COLO668 (cell line): ENCODE measurements at regions not wholly inside any gene's neighbourhood (a gene's known extent, or its start where the extent isn't known, plus 50 kb on each side); places are given as distances from the start of the nearest gene placed in this dataset.
A peak's percentile ranks its signal among the peaks of the same experiment; 100 is the strongest.

Source experiments
- DNase-seq: peaks from one replicate; lab custom pipeline; 2025; ENCODE audit not compliant: unreplicated experiment; lab: John Stamatoyannopoulos, UW

GRCh38 chr2:181766129-181766528 lies 85.8 kb upstream of the NEUROD1 start:
- no peak for DNase-seq

DNA sequence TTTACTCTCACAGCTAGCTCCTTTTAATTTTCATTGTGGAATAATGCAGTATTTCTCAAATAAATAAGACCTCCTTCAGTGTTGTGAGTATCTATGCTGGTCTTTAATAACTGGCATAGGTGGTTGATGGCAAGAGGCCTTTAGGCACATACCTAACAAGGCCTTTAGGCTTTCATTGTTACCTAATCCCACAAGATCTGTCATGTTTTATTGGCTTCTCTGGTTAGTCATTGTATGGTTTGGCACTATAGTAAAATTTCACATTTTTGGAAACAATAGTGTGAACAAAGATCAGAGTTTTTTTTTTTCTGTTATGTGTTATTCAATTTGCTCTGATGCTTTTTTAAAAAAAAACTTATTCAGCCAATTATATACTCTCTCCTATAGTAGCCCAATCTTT lies 89.8 kb upstream of the NEUROD1 start:
- no peak for DNase-seq

DNA sequence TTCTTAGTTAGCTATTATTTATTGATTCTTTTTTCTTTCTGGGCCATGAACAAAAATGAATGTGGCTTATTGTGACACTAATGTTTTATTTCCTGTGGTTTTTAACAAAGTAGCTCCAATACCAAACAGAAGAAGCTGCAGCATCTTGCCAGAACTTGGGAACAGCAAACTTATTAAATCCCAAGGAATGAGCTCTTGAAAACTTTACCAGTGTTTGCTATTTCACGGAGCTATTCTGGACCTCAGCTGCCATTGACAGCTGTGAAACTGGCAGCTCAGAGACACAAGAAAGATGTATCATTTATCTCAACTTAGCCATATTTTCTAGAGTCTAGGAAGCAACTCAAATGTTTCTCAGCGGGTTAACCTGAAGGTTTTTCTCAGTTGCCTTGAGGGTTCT lies 91.0 kb upstream of the NEUROD1 start:
- no peak for DNase-seq

- no peak for DNase-seq
Observed at GRCh38 chr2:181772334-181772733, 92.0 kb upstream of the NEUROD1 start.

DNA sequence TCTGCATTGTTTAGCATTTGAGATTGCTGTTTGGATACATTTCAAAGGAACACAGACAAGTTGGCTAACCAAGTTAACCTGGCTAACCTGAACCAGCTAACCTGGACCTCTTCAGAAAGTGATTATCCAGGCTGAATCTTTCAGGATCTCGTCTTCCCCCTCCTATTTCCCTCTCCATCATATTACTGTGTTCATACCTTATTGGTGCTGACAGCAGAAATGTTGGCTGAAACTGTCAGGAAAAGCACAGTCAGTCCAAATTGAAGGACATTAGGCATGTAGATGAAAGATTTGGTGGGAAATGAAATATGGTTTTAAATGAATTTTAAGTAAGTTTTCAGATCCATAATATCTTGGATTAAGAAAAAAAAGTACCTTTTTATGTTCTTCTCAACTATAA lies 92.5 kb upstream of the NEUROD1 start:
- no peak for DNase-seq

- DNase-seq = no peak
Observed at GRCh38 chr2:181774685-181775084, 94.4 kb upstream of the NEUROD1 start.

DNA sequence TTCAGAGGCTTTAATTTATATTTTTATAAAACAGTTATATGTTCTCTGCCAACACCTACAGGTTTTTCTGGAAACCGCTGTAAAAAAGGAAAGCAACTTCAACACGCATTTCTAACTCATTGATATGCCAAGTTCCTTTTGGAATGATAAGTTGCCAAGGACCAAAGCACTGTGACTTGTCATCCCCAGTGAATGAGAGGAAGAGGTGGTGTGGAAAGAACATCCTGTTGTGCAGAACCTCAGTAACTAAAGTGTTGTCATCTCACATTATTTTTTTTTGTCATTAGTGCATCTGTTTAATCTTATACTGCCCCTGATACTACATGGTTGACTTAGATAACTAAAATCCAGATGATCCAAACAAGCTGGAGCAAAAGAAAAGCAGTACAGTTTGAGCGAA lies 96.0 kb upstream of the NEUROD1 start:
- DNase-seq = no peak

DNA sequence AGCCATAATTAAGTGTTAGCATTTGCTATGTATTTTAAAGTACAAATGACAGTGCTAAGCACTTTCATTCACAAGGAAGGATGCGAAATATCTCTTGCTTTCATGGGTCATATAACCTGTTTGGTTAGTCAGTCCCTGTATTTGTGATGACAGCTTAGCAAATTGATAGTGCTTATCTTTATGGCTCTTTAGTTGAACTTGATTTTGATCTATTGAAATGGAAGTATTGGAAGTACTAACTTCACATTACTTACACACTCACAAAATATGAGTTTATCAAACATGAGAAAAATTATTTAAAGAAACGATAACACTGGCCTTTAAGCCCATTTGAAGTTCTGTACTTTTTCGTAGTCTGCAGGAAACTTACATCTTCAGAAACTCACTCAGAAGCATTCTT lies 97.4 kb upstream of the NEUROD1 start:
- no peak for DNase-seq

DNA sequence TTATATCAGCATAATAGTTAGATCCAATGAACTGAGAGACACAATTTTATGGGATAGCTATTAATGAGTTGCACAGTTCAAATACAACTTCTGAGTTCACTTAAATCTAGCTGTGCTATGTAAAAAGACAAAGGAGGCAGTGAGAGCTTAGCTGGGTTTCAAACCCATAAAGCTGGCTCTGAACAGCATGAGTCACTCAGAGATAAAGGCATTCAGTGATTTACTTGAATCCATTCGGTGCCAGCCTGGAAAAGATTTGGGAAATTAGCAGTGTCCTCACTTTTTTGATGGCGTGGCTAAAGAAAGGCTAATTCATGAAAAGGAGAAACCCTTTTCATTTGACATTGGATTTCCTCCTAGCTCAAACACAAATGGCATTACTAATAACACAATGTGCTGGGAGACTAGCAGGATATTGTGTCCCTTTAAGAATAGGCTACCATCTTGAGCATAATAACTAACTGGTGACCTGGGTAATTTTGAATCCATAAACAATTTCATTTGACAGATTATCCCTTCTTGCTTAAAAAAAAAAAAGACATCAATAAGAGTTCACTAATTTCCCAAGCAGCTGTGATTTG lies 98.4 kb upstream of the NEUROD1 start:
- DNase-seq = no peak

DNA sequence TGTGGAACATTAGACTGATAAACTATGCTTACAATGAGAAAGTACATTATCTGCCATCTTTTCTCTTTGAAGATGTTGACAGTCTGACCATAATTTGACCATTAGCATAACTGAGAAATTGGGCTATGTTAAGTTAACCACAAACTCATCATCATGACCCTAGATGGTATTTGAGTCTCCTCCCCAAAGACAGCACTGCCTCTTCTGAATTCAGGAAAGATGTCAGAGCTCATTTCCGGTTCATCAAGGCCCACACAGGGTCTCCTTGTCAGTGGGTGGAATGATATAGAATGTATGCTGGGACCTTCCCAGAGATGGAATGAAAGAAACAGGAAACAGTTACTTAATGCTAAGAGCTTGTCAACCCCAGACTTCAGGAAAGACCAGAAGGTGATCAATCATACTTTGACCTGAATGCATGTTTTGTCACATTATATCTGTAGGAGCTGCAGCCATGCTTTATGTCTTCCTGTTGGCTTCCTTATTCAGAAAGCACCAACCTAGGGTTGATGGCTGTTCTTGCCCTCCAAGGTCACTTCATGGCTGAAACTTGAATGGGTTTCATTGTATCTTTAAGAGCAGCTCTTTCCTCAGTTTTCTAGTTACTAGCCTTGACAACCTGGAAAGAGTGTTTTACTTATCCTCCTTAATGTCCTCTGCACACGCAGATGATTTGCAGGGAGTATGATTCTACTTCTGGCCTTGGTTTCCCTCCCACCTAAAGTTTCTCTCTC lies 99.1 kb upstream of the NEUROD1 start:
- no peak for DNase-seq

DNA sequence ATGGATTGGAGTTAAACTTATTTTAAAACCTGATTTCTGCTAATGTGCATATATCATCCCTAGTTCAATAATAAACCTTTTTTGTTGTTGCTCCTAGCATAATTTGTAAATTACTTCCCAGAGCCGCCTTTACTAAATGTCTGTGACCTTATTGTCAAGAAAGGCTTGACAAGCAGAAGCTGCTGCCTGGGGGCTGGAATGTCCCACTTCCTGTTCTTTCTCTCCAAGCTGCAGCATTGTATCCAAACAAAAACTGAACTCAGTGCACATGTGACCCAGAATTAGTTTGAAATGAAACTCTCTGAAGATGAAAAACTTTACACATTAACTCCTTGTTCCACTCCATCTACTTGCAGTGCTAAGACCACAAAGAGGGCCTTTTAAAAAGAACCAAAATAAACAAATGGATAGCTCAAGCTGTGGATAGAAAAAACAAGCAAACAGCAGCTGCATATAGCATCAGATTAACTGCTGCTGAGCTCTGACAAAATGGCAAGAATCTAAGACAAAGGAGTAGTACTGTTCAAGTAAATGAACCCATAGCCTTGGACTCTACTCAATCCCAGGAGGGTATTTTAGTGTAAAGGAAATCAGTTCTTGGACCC lies 99.8 kb upstream of the NEUROD1 start:
- no peak for DNase-seq

- DNase-seq = no peak
Observed at GRCh38 chr2:181780657-181781056, 100.3 kb upstream of the NEUROD1 start.

DNA sequence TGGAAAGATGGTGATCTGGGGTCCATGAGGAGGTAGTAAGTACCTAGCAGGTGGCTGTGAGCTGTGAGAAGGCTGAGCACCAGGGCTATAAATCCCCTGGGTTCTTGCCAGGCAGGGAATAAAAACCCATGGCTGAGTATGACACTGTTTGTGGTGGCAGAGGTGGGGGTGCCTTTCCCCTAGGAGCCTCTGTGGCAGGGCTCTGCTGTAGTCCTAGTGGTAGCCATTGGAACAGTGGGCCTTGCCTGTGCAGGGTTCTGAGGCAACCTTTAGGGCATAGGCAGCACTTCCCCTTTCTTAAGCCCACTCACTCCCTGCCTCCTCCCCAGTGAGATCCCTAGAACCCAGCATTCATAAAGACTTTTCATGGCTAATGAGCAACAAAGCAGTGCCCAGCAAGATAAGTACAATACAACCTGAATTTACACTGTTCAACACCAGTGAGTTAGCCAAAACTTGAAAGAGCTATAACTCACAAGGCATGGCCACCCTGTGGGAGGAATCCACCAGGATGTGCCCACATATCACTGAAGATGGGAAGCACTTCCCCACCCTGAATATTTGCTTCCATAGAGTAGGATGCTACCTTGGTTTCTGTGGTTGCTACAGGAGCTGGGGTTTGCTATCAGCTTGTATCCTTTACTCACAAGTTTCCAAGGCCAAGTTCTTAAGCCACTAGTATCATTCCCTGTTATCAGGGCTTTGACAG lies 100.9 kb upstream of the NEUROD1 start:
- peak; percentile 18 for DNase-seq

- DNase-seq = no peak
Observed at GRCh38 chr2:181782660-181783059, 102.3 kb upstream of the NEUROD1 start.

- DNase-seq = no peak
Observed at GRCh38 chr2:181784556-181784955, 104.2 kb upstream of the NEUROD1 start.

GRCh38 chr2:181785691-181786344 lies 105.5 kb upstream of the NEUROD1 start:
- no peak for DNase-seq

DNA sequence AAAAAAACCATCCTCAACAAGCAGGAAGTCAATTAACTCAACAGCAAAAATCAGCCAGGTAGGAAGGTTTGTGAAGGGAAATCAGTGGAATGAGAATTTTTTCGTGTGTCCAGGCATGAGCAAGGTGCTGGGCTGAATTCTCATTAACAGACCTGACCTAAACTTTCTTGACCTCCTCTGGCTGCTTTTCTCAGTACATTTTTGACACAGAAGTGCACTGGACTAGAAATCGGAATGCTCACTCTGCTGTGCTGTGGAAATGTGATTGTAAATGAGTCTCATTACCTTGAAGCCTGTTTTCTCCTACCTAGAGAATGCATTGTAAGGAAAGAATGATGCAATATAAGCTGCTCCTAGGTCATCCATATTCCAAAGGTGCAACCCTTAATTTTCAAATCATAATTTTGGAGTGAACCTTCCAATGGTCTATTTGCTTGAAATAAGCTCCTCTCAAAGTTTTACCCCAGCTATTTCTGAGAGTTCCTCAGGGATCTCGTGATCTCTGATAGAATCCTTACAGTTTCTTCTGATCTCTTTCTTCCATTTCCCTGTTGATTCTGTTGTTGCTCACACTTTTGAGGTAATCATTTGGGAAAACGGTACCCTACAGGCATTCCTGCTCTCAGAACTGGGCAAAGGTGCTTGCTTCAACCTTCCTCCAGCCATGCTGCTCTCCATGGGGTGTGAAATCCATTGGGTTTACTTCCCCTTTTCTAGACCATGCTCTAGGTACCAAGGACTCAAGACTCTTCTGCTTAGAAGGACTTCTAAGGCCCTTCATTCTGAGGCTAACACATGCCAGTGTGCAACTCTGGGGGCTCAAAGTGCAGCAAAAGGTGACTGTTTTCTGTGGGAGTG lies 104.9 kb upstream of the ITPRID2 start:
- no peak for DNase-seq

DNA sequence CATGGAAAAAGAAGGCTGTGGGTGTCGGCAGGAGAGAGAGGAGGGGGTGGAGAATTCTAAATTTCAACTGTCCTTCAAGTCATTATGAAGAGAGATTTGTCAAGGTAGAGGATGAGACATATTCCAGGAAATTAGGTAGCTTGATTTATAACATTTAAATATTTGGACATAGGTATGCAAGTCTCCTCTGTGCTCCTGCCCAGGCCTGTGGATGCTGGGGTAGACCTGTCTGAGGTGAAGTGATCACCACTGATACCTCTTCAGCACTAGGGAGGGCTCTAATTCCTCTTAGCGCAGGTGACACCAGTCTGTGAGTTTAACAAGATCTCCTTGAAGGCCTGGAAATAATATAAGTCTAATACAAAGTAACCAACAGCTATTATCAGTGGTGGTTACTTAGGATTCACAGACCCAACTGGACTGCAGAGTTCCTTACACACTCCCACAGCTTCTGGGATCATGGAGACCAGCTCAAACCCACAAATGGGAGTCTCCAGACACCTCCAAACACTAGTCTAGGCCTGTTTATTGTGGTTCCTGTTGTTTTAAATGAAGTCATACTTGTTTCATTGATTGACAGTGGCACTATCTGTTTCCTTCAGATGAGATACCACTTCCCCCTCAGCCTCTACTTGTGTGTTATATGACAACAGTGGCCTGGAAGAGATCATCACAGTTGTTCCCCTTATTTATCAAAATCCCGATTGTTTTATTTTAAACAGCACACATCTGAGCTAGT lies 104.1 kb upstream of the ITPRID2 start:
- no peak for DNase-seq

- DNase-seq = no peak
Observed at GRCh38 chr2:181788897-181789555, 102.5 kb upstream of the ITPRID2 start.
